H1 (cell line): ENCODE measurements at regions not wholly inside any gene's neighbourhood (a gene's known extent, or its start where the extent isn't known, plus 50 kb on each side); places are given as distances from the start of the nearest gene placed in this dataset.

Source experiments
- CTCF ChIA-PET: fragments of 300-600 bp; sonication (Branson Sonifier 250); formaldehyde crosslinking; loops from one replicate; lab custom pipeline; 2021; ENCODE audit not compliant: partially characterized antibody; lab: Charles Lee
- POLR2A ChIA-PET: fragments of 300-600 bp; sonication (Branson Sonifier 250); formaldehyde crosslinking; loops from one replicate; lab custom pipeline; 2021; ENCODE audit warnings: inconsistent platforms; ENCODE audit not compliant: partially characterized antibody; lab: Charles Lee
- DNase-seq, 2 experiments: peaks; one replicate each; pipeline versions ENCODE4 v3.0.0 to v3.0.0-alpha.2; 2010 to 2022; ENCODE audit warnings: low spot score in 2 of 2, low read depth in 1 of 2, mixed read lengths in 1 of 2
- FAIRE-seq: peaks from 2 replicates; lab custom pipeline; 2011; peaks lifted over from hg19 to GRCh38; lab: Jason Lieb, UNC
- H2AFZ ChIP-seq: 2 replicates; pipeline ENCODE4 v1.8.1; 2012; ENCODE audit warnings: low read length, inconsistent platforms
- H2AK5ac ChIP-seq: 2 replicates; pipeline ENCODE4 v1.6.1; 2013; ENCODE audit warnings: low read depth, low read length
- H2BK120ac ChIP-seq: replicated peaks from 2 replicates; pipeline ENCODE3; 2013; ENCODE audit warnings: low read depth, low read length, inconsistent platforms
- H2BK12ac ChIP-seq: 2 replicates; pipeline ENCODE4 v1.6.1; 2013; ENCODE audit warnings: low read depth, low read length
- H2BK15ac ChIP-seq: 2 replicates; pipeline ENCODE4 v1.6.1; 2013; ENCODE audit warnings: low read length
- H2BK20ac ChIP-seq: 2 replicates; pipeline ENCODE4 v1.6.1; 2013; ENCODE audit warnings: low read length
- H2BK5ac ChIP-seq: 2 replicates; pipeline ENCODE4 v1.6.1; 2013; ENCODE audit warnings: low read depth, low read length
- H3K14ac ChIP-seq: 2 replicates; pipeline ENCODE4 v1.6.1; 2013; ENCODE audit warnings: inconsistent platforms; ENCODE audit not compliant: insufficient read length
- H3K18ac ChIP-seq: 2 replicates; pipeline ENCODE4 v1.6.1; 2013; ENCODE audit warnings: low read length; ENCODE audit errors: extremely low read depth
- H3K23ac ChIP-seq: 2 replicates; pipeline ENCODE4 v1.6.1; 2013; ENCODE audit warnings: inconsistent platforms; ENCODE audit not compliant: insufficient read length
- H3K23me2 ChIP-seq: 2 replicates; pipeline ENCODE4 v1.6.1; 2013; ENCODE audit warnings: low read depth, low read length
- H3K27ac ChIP-seq: 2 replicates; pipeline ENCODE4 v1.6.1; 2011; ENCODE audit warnings: low read depth, low read length, inconsistent platforms
- H3K27me3 ChIP-seq, 4 experiments: replicated peaks in 1 of 4; 1 replicate in 1 of 4; 2 replicates in 3 of 4; pipeline versions ENCODE4 v1.6.1 to v1.8.1; 2011 to 2013; ENCODE audit warnings: low read length in 3 of 4, mild to moderate bottlenecking in 3 of 4, inconsistent platforms in 2 of 4, mixed read lengths in 2 of 4, moderate library complexity in 1 of 4; ENCODE audit not compliant: control insufficient read depth in 3 of 4, insufficient read depth in 3 of 4; ENCODE audit errors: extremely low read depth in 1 of 4
- H3K36me3 ChIP-seq, 4 experiments: 2 replicates each; pipeline versions ENCODE4 v1.6.1 to v1.8.1; 2011 to 2013; ENCODE audit warnings: mild to moderate bottlenecking in 4 of 4, low read length in 3 of 4, moderate library complexity in 2 of 4, control low read depth in 1 of 4, inconsistent platforms in 1 of 4; ENCODE audit not compliant: insufficient read depth in 4 of 4, control insufficient read depth in 2 of 4
- H3K4ac ChIP-seq: replicated peaks from 2 replicates; pipeline ENCODE3; 2013; ENCODE audit warnings: low read length, low read depth, mixed read lengths, inconsistent platforms; ENCODE audit not compliant: insufficient read length
- H3K4me1 ChIP-seq, 4 experiments: replicated peaks in 1 of 4; 1 replicate in 1 of 4; 2 replicates in 3 of 4; pipeline versions ENCODE4 v1.6.1 to v1.8.1; 2011 to 2013; ENCODE audit warnings: low read length in 3 of 4, inconsistent platforms in 2 of 4, mixed read lengths in 1 of 4; ENCODE audit not compliant: insufficient read depth in 4 of 4, control insufficient read depth in 3 of 4
- H3K4me2 ChIP-seq, 2 experiments: 2 replicates each; pipeline versions ENCODE4 v1.6.1 to v1.8.1; 2011 to 2013; ENCODE audit warnings: low read depth in 2 of 2, low read length in 2 of 2, control low read depth in 1 of 2, inconsistent platforms in 1 of 2, mild to moderate bottlenecking in 1 of 2; ENCODE audit not compliant: insufficient read depth in 1 of 2
- H3K4me3 ChIP-seq, 4 experiments: fragments of 200-600, 300-600 bp in 1 of 4; sonication (generic), shearing (Covaris generic), sonication (Bioruptor Twin) in 1 of 4; 2 replicates each; pipeline versions ENCODE4 v1.5.1 to v1.8.1; 2011 to 2016; ENCODE audit warnings: low read length in 4 of 4, low read depth in 3 of 4, control low read depth in 2 of 4, inconsistent platforms in 2 of 4, mild to moderate bottlenecking in 2 of 4, mixed read lengths in 1 of 4, moderate library complexity in 1 of 4; ENCODE audit not compliant: insufficient read depth in 2 of 4; ENCODE audit errors: extremely low read depth in 1 of 4
- H3K56ac ChIP-seq: replicated peaks from 2 replicates; pipeline ENCODE3; 2013; ENCODE audit warnings: low read depth, mild to moderate bottlenecking, mixed read lengths, low read length, inconsistent platforms; ENCODE audit not compliant: insufficient read length
- H3K79me1 ChIP-seq: 2 replicates; pipeline ENCODE4 v1.6.1; 2013; ENCODE audit warnings: low read depth, low read length, control low read depth
- H3K79me2 ChIP-seq, 2 experiments: 2 replicates each; pipeline versions ENCODE4 v1.6.1 to v1.8.1; 2012 to 2013; ENCODE audit warnings: low read length in 2 of 2, mild to moderate bottlenecking in 2 of 2, inconsistent platforms in 1 of 2; ENCODE audit not compliant: insufficient read depth in 2 of 2, control insufficient read depth in 1 of 2
- H3K9ac ChIP-seq, 4 experiments: replicated peaks in 1 of 4; 1 replicate in 1 of 4; 2 replicates in 3 of 4; pipeline versions ENCODE4 v1.6.1 to v1.8.1; 2011 to 2013; ENCODE audit warnings: low read depth in 3 of 4, low read length in 3 of 4, control low read depth in 2 of 4, mild to moderate bottlenecking in 2 of 4, moderate library complexity in 2 of 4, inconsistent platforms in 1 of 4; ENCODE audit errors: extremely low read depth in 1 of 4
- H3K9me3 ChIP-seq, 2 experiments: 2 replicates each; pipeline versions ENCODE4 v1.6.1 to v1.8.1; 2012 to 2013; ENCODE audit warnings: mild to moderate bottlenecking in 2 of 2, moderate library complexity in 2 of 2, control low read depth in 1 of 2, inconsistent platforms in 1 of 2, low read depth in 1 of 2, low read length in 1 of 2, mixed read lengths in 1 of 2; ENCODE audit not compliant: insufficient read depth in 2 of 2
- H4K20me1 ChIP-seq, 2 experiments: replicated peaks in 1 of 2; 2 replicates each; pipeline versions ENCODE3 to v1.8.1; 2011 to 2013; ENCODE audit warnings: inconsistent platforms in 2 of 2, low read length in 2 of 2, mild to moderate bottlenecking in 1 of 2; ENCODE audit not compliant: insufficient read depth in 2 of 2, control insufficient read depth in 1 of 2
- H4K5ac ChIP-seq: 2 replicates; pipeline ENCODE4 v1.6.1; 2013; ENCODE audit warnings: low read length, low read depth, mixed read lengths, inconsistent platforms; ENCODE audit not compliant: insufficient read length
- H4K8ac ChIP-seq: 2 replicates; pipeline ENCODE4 v1.8.0; 2013; ENCODE audit warnings: mild to moderate bottlenecking, moderate library complexity, low read length, inconsistent platforms; ENCODE audit not compliant: insufficient read depth; ENCODE audit errors: extremely low read depth
- H4K91ac ChIP-seq: replicated peaks from 2 replicates; pipeline ENCODE3; 2013; ENCODE audit warnings: low read length, mixed read lengths, inconsistent platforms; ENCODE audit not compliant: insufficient read length
- CBX8 ChIP-seq: fragments of 300-800, 300-1000 bp; sonication (generic); IDR thresholded peaks from 2 replicates; pipeline ENCODE4 v1.7.1; 2016; ENCODE audit warnings: low read depth, low read length, borderline replicate concordance
- HDAC2 ChIP-seq, 2 experiments: fragments of 300-600 bp in 1 of 2; sonication (generic) in 1 of 2; IDR thresholded peaks; 2 replicates each; pipeline ENCODE4 v1.6.1; 2011 to 2012; ENCODE audit warnings: low read depth in 2 of 2, low read length in 2 of 2, mild to moderate bottlenecking in 2 of 2, moderate library complexity in 2 of 2, borderline replicate concordance in 1 of 2, inconsistent platforms in 1 of 2
- POLR2A ChIP-seq, 2 experiments: IDR thresholded peaks; 1 replicate in 1 of 2; 2 replicates in 1 of 2; pipeline ENCODE4 v1.6.1; 2011; ENCODE audit warnings: low read depth in 2 of 2, low read length in 2 of 2, mild to moderate bottlenecking in 2 of 2; ENCODE audit errors: control extremely low read depth in 1 of 2
- TAF1 ChIP-seq: IDR thresholded peaks from 2 replicates; pipeline ENCODE4 v1.6.1; 2011; ENCODE audit warnings: mild to moderate bottlenecking, low read depth, low read length
- WGBS, 2 experiments: shearing (Covaris generic) in 1 of 2; methylation state at CpG; one replicate each; pipeline versions ENCODE4 v1.1.6 to v1.1.7; 2013 to 2015; ENCODE audit warnings: low lambda C conversion rate in 2 of 2, mixed read lengths in 2 of 2, inconsistent platforms in 1 of 2, low coverage in 1 of 2, missing lambda C conversion rate in 1 of 2; ENCODE audit not compliant: insufficient replicate concordance in 2 of 2, insufficient coverage in 1 of 2, insufficient read length in 1 of 2; ENCODE audit errors: extremely low coverage in 1 of 2, missing lambda C conversion rate in 1 of 2; 5-methylcytosine and 5-hydroxymethylcytosine counted together

DNA sequence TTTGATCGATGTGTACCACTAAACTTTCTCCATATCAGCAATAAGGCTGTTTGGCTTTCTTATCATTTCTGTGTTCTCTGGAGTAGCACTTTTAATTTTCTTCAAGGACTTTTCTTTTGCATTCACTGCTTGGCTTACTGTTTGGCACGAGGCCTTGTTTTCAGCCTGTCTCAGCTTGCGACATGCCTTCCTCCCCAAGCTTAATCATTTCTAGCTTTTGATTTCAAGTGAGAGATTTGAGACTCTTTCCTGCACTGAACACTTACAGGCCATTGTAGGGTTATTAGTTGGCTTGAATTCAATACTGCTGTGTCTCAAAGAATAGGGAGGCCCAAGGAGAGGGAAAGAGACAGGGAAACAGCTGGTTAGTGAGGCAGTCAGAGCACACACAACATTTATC lies 120.6 kb upstream of the KCND3 start:
- no peaks in the 10 kb centered on the region for H3K79me2 ChIP-seq
- no peak overlapping the region for H4K8ac ChIP-seq
- TF ChIP-seq HDAC2 (IDR thresholded peaks at IDR 0.05; ENCODE audit: borderline replicate concordance in 1 of 2, low read depth in 2 of 2, low read length in 2 of 2) (no peak), CBX8 (no peak), TAF1 (no peak), POLR2A (IDR thresholded peaks at IDR 0.05; ENCODE audit: control extremely low read depth in 1 of 2, low read depth in 2 of 2, low read length in 2 of 2) (no peak)
- no peaks in the 10 kb centered on the region for H4K20me1 ChIP-seq
- H3K4me2 ChIP-seq: no peak overlapping the region
- H3K4me3 ChIP-seq: no peak overlapping the region
- no peak overlapping the region for H3K18ac ChIP-seq
- no peak overlapping the region for H2BK12ac ChIP-seq
- no peak overlapping the region for H2BK20ac ChIP-seq
- H2BK15ac ChIP-seq: no peak overlapping the region
- H3K9me3 ChIP-seq: no peaks in the 10 kb centered on the region; a peak in 1 of 4 replicates
- no peak overlapping the region for H3K23ac ChIP-seq
- ChIA-PET CTCF (interaction anchor here (1.1 kb wide), 1 partner anchor 261 kb away, joined by 3 read pairs; no protein-coding TSS in a partner anchor), POLR2A (no interaction called here)
- H3K56ac ChIP-seq: no peak overlapping the region
- H3K14ac ChIP-seq: no peak overlapping the region
- FAIRE-seq (no peak), DNase-seq (no peak)
- H2BK5ac ChIP-seq: no peak overlapping the region
- no peaks in the 10 kb centered on the region for H3K36me3 ChIP-seq
- H4K5ac ChIP-seq: no peak overlapping the region
- H3K27me3 ChIP-seq: no peaks in the 10 kb centered on the region
- no peak overlapping the region for H3K9ac ChIP-seq
- no peak overlapping the region for H2AFZ ChIP-seq
- H3K4ac ChIP-seq: no peak overlapping the region
- WGBS, 2 experiments: 100% methylated on average over 3 of the region's 3 CpGs; no CpG with 5 or more reads in 1 of the 2 experiments
- no peak overlapping the region for H3K27ac ChIP-seq
- no peaks in the 10 kb centered on the region for H3K4me1 ChIP-seq
- no peak overlapping the region for H4K91ac ChIP-seq
- H3K79me1 ChIP-seq: no peaks in the 10 kb centered on the region
- H2AK5ac ChIP-seq: no peak overlapping the region
- H3K23me2 ChIP-seq: no peaks in the 10 kb centered on the region
- no peak overlapping the region for H2BK120ac ChIP-seq
